ENCODE measurements at regions not wholly inside any gene's neighbourhood (a gene's known extent, or its start where the extent isn't known, plus 50 kb on each side); places are given as distances from the start of the nearest gene placed in this dataset.
"Not testable (repeated sequence)": the region's sequence is repeated elsewhere in the genome, so short reads cannot be mapped to it uniquely, and the experiment has no call there.

- no peak for DNase-seq
Measured at GRCh38 chr15:87722941-87723691, 533.4 kb downstream of the NTRK3 start.

DNA sequence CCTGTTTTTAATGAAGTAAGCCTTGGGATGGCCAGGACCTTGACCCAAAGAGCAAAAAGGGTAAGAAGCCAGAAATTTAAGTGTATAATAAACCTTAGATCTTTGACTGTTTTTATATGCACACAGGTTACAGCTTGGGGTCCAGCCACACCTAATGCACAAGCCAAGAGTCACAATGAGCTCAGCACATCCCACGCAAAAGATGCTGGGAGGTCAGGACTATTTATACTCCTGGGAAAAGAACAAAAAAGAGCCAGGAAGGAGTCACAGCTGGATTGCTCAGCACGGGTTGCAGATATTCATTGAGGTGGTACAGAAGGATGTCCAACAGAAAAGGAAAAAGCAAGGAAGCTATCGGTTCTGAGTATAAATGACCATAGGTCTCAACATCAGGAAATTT, 536.3 kb downstream of the NTRK3 start:
- DNase-seq: no peak

- no peak for DNase-seq
Measured at GRCh38 chr15:87716422-87716821, 540.1 kb downstream of the NTRK3 start.

GRCh38 chr15:87715252-87715651, 541.3 kb downstream of the NTRK3 start:
- no peak for DNase-seq

DNA sequence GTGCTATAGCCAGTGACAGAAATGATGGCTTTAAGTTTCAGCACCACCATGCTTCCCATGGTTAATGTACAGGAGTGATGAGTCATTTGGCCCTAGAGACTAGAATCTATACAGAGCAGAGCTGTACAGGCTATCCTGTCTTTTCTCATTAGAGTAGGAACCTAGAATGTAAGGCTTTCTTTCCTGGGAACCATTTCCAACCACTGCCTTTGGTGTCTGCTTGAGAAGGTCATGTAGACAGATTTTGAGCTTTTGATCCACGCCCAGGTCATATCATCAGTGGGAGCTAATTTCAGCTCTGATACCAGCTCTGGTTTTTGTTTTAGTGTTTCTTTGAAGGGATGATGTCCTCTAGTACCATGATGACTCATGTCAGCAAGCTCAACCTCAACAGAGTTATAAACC, 543.1 kb downstream of the NTRK3 start:
- no peak for DNase-seq

DNA sequence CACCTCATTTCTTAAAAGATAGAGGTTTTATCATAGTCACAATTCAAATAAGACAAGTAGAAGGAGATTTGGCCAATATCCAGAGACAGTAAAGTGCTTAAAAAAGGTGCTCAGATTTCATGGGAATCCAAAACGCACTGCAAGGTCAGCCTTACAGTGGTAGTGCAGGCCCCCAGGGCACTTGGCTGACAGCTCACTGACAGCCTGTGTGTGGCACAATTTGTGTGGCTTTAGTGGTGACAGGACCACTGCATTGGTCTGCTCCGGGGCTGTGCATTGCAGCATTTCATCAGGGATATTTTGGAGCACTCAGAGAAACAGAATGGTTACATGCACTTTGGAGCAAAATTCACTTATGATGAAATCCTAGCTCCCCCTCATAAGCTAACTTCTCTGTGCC, 544.3 kb downstream of the NTRK3 start:
- DNase-seq: no peak

GRCh38 chr15:87711026-87711425, 545.5 kb downstream of the NTRK3 start:
- DNase-seq: no peak

DNA sequence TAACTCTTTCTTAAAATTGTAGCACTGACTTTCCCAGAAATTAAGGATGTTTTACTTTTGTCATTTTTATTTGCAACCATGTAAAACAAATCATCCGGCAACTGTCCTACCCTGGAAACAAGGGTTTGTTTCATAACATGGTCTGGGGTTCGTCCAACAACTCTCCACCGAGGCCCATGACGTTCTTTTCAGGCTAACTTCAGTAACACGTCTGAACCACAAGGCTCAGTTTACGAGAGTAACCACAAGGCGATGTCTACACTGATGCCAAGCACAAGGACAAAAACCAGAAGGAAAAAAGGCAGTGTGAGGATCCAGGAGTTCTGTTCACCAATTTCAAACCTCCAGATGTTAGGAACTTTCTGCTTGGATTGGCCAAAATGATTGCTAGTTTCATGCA, 546.1 kb downstream of the NTRK3 start:
- no peak for DNase-seq

- no peak for DNase-seq
Measured at GRCh38 chr15:87707566-87708130, 548.9 kb downstream of the NTRK3 start.

DNA sequence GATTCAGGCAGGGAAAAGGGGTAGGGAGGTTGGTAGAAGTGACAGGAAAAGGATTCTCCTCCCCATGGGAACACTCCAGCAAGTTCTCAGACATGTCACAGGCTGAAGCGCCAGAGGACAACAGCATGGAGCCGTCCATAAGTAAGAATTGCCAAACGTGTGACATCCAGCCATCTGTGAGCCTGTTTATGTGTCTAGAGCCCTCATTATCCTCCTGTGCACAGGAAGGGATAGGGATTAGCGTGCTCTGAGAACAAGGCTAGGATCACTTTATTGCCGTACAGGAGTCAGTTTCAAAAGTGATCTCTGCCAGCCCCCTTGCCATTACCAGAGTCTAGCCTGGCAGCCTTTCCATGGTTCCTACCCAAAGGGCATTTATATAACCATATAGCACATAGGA, 549.5 kb downstream of the NTRK3 start:
- no peak for DNase-seq

- no peak for DNase-seq
Measured at GRCh38 chr15:87706001-87706400, 550.5 kb downstream of the NTRK3 start.

DNA sequence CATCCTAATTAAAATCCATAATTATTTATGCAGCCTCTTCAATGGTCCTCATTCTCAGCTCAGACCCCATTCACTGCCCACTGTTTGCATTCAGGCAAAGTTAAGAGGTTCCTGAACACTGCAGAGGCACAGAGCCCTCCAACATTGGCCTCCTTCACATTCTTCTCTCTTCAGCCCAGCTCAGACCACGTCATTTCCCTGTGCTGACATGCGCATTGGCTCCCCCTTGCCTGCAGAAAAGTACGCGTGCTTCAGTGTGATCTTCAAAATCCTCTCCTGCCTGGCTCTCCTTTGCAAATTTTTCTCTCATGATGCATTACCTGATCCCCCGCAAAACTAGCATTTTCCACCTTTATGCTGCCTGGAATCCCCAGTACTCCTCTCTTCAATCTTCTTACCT, 552.3 kb downstream of the NTRK3 start:
- no peak for DNase-seq

DNA sequence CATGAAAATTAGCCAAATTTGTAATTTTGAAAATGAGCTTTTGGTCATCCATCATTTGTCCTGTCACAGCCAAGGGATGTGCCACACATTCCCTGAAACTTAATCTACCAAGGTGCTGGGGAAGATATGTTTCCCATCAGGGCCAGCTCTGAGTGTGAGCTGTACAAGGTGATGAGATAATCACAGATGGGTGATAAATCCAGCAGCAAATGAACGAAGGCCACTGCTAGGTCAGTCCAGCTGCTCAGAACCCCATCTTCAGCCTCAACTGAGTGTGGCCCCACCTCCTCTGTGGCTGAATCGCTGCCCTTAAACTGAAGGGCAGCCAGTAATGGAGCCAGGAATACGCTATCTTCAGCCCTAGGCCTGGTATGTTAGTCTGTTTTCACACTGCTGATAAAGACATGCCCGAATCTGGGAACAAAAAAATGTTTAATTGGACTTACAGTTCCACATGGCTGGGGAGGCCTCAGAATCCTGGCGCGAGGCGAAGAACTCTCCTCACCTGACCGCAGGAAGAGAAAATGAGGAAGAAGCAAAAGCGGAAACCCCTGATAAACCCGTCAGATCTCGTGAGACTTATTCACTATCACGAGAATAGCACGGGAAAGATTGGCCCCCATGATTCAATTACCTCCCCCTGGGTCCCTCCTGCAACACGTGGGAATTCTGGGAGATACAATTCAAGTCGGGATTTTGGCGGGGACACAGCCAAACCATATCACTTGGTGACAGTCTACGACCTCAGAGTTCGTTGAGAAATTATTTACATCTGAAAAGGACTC, 553.0 kb downstream of the NTRK3 start:
- DNase-seq: no peak

DNA sequence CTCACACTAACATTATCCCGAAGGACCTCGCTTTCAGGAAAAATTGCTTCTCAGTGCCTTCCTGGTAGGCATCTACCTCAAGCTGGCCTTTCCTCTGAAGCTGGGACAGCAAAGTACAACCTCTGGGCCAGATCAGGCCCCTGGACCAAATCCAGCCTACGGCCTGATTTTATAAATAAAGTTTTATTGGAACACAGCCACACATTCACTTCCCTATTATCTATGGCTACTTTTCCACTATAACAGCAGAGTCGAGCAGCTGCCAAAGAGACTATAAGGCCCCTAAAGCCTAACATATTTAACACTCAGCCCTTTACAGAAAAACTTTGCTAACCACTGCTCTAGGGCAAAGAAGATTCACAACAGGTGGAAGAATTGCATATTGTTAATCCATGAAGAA, 554.3 kb downstream of the NTRK3 start:
- no peak for DNase-seq

GRCh38 chr15:87698467-87698866, 558.1 kb downstream of the NTRK3 start:
- DNase-seq: not testable (repeated sequence)

- DNase-seq: no peak
Measured at GRCh38 chr15:87689716-87690115, 566.8 kb downstream of the NTRK3 start.

DNA sequence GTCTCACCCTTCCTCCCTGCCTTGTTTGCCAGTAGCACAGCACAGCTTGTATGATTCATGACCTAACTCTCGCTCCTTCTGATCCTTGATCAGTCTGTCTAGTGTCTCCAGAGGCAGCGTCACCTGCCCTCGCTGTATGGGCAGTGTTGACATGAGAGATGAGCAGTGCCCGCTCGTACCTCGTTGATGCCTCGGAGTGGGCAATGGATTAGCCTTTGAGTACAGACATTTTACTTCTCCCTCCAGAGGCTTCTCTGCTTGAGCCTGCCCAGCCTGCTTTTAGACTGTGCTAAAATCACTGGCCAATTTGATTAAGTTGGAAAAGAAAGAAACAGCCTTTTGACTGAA, 569.0 kb downstream of the NTRK3 start:
- no peak for DNase-seq

DNA sequence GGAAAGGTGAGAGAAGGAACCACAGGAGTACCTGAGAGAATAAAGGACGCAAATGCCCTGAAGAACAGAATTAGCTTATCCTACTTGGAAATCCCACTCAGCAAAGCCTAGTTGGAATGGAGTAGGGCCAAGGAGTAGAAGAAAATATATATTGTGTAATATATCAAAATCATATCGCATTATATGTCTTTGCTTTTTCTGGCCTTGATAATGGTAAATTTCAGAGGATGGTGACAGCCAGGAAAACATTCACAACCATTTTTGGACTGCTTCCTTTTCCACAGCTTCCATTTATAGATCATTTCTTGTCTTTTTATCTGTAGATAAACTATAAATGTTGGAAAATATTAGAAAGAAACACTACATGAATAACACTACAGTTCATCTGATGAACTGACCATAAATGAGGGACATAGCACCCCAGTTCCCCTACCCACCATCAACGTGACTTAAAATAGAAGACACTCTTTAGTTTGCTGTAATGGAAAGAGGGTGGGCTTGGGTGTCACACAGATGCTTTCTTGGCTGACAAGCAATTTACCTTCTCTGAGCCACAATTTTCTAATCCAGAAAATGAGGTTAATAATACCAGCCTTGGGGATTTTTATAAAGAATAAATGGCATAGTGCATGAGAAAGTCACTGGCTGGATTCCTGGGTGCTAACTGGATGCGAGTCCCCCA, 569.6 kb downstream of the NTRK3 start:
- no peak for DNase-seq

GRCh38 chr15:87686339-87686738, 570.2 kb downstream of the NTRK3 start:
- no peak for DNase-seq

DNA sequence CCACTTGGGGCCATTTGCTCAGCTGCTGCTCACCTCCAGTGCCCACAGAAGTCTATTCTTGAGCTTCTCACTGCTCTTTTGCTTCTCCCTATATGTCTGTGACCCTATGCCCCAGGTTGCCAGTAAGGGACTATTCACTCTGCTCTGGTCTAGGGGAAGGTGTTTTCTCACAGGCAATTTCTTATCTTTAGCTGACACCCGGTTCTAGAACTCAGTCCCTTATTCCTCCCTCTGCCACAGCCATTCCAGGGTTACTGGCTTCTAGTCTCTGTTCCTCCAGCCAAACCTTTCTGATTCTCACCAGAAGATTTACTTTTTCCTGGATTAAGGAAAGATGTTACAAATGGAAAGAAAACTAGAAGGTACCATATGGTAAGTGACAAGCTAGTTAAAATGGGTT, 574.0 kb downstream of the NTRK3 start:
- DNase-seq: no peak

DNA sequence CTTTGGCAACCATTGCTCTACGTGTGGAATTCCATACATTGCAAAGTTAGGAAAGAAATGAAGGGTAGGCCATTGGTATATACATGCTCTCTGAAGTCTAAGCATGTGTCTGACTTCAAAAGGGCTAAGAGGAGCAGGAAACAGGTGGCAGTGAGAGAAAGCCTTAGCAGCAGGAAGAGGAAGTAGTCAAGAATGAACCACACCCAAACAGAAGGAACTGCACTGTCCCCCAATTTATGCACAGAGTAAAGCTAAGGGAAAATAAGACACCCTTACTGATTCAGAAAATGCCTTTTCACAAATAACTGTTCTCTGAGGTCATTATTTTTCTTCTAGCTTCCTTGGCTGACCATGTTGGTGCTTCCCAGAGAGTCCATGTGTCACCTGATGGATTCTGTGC, 575.4 kb downstream of the NTRK3 start:
- DNase-seq: no peak

DNA sequence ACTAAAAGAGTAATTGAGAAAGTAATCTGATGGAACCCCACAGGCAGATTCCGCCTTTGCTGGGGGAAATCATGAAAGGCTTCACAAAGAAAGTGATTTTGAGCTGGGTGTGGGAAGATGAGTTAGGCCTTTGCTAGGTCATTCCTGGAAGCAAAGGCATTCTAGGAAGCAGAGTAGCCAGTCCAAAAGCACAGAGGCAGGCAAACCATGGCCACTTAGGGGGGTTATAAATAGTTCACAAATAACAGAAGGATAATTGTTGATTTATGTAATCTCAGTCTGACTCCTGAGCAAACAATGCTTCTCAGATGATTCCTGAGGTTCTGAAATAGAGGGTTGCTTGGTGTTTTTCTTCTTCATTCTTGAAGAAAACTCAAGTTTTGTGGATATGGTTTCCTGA, 576.3 kb downstream of the NTRK3 start:
- no peak for DNase-seq

DNA sequence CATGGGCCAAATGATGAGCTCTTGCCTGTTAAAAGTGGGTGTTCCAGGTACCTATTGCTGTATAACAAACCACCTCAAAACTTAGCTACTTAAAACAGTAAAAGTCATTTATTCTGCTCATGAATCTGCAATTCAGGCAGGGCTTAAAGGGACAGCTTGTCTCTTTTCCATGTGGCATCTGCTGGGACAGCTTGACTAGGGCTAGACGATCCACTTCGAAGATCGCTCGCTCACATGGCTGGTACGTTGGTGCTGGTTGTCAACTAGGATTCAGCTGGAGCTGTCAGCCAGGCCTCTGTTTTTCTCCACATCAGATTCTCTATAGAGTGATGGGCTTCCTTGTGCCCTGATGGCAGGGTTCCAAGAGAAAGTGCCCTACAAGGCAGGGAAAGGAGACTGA, 581.3 kb downstream of the NTRK3 start:
- no peak for DNase-seq

All from inflammatory macrophage treated with lipopolysaccharide for 4 hours (primary cell).